ENCODE measurements at regions not wholly inside any gene's neighbourhood (a gene's known extent, or its start where the extent isn't known, plus 50 kb on each side); places are given as distances from the start of the nearest gene placed in this dataset.

DNA sequence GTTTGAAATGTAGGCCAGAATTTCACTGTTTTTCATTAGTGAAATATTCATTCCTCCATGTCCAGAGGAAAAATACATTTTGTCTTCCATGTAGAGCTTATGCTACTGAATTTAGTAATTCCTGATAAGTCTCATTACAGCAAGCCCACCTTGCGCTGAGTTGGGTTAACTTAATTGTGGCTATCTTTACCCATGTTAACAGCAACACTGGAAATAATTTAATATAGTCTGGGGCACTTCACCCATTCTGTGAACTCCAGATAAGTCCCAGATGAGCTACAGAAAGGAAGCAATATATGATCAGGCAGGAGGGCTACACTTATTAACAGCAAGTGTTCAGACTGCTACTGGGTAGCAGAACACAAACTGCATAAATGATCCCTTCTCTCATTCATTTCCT is 270.1 kb upstream of the CNTN4 start:
- DNase-seq: no peak

DNA sequence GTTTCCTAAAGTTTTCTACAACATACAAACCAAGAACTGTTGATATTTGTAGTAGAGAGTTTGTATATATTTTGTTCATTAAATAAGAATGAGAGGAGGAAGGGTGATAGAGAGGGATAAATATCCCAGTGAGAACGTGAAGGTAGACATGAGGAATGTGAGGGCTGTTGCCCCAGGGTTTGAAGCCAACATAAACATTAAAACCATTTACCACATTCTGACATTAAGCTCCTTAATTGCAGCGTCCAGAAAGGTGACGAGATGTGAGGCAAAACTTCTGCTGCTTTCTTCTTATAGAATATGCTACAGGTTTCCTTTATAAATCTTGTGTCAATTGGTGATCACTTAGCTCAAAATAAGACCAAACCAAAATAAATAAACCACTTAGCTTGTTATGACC is 267.8 kb upstream of the CNTN4 start:
- DNase-seq: no peak

- DNase-seq: no peak
Measured at GRCh38 chr3:1832395-1832794, 266.3 kb upstream of the CNTN4 start.

DNA sequence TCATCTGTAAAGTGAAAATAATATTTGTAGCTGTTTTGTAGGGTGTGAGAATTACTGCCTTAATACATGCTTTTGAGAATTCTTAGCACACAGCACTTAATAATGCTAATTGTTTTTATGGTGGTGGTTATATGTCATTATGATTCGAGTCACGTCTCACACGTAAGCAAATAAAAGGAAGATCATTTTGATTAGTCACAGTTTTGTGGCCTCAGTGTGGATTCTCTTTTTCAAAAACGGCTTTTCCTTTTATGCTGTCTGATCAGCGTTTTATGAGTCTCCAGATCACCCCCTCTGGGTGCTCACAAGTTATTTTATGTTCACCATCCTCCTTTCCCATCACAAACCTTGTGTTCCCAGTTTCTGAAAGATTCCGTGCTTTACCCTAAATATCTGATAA is 255.6 kb upstream of the CNTN4 start:
- no peak for DNase-seq

- DNase-seq: no peak
Measured at GRCh38 chr3:1847571-1847970, 251.1 kb upstream of the CNTN4 start.

GRCh38 chr3:1848935-1849334 is 249.7 kb upstream of the CNTN4 start:
- no peak for DNase-seq

DNA sequence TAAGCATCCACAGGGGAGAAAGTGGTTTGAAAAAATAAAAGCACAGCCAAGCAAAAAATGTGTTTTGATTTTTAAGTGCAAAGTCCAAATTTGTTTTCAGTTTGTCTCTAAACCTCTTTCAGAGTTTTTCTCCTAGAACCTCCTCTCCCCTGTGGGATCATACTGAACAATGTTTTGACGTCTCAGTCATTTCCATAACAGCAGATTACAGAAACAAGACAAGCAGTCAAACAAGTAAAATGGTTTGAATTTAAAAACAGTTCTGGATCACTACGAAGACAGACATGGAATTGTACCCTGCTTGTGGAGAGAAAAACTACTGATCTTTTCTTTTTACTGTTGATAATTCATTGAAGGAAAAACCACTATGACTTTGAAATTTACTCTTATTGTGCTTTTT is 245.7 kb upstream of the CNTN4 start:
- no peak for DNase-seq

DNA sequence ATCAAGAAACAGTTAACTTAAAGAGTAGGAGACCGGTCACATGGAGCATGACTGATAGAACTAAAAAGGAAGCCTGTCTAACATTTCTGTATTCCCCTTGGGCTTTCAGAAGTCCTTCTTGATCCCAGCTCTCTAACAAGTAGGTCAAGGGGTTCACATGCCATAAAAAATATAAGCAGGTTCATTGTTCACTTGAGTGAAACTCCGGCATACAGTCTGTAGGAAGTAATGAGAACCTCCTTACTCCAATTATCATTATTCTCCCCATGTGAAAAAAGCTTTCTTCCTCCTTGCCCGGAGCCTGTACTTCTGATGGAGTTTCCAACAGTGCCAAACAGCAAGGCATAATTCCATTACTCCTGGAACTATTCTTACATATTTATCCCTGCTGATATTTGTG is 242.8 kb upstream of the CNTN4 start:
- no peak for DNase-seq

GRCh38 chr3:1870738-1871137 is 227.9 kb upstream of the CNTN4 start:
- no peak for DNase-seq

GRCh38 chr3:1883534-1883933 is 215.1 kb upstream of the CNTN4 start:
- DNase-seq: no peak

GRCh38 chr3:1892459-1892858 is 206.2 kb upstream of the CNTN4 start:
- DNase-seq: no peak

GRCh38 chr3:1902416-1902815 is 196.2 kb upstream of the CNTN4 start:
- no peak for DNase-seq

- DNase-seq: no peak
Measured at GRCh38 chr3:1903111-1903510, 195.6 kb upstream of the CNTN4 start.

DNA sequence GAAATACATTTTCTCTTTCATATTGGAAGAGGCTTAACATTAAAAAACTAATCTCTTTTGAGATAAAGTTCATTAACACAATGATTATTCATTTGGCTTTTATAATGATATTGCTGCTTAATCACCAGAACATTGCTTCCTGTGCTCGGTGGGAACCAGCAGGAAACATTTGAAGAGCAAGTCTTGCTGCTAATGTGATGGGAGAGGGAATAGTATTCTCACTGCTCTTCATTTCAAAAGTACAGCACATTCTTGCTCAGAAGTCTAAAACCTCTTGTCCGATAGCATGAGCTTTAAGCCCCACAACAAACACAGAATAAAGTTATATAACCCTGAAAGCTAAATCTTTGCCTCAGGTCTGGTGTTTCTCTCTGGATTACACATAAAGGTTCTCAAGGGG is 190.8 kb upstream of the CNTN4 start:
- DNase-seq: no peak

DNA sequence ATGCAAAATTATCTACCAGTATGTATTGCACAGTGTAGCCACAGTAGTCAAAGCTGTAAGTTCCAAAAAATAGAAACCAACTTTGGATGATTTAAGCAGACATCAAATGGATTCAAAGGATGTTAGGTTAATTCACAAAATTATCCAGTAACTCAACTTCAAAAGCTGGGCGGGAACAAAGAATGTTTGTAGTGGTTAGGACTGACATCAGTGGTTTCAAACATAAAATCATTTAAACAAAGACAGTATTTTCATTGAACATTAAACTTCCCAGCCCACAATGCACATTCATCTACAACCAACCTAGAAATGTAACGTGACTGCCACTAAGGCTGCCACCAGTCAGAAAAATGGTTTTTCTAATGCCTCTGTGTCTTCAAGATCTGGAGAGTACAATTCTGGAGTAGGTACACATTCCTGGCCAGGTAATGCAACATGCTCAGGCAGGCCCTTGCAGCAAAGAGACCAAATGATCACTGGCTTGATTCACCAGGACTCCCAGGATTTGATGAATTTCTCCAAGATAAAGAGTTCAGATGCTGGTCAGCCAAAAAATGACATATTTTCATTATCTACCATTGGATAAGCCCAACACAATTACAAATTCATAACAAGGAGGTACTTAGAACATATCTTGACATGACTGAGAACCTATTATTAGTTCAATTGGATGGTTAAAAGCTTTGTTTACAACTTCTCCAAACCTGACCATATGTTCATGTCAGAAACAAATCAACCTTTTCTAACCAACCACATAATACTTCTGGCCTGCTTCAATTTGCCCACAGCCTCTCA is 189.8 kb upstream of the CNTN4 start:
- no peak for DNase-seq

DNA sequence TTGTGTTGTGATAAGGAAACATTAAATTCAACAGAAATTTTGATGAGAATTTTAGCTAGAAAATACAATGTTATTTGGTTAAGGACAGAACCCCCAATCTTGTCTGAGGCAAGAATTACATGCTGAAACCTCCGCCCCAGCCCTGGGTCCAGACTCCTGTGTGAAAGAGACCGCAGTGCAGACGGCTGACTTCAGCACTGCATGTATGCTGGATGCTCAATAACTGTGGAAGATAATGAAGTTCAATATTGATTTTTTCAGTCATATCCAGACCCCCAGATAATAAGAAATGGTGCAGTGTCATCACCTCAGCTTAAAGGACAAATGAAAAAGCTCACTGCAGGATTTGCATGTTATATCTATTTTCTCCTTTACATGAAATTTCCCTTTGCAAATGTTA is 188.3 kb upstream of the CNTN4 start:
- DNase-seq: no peak

DNA sequence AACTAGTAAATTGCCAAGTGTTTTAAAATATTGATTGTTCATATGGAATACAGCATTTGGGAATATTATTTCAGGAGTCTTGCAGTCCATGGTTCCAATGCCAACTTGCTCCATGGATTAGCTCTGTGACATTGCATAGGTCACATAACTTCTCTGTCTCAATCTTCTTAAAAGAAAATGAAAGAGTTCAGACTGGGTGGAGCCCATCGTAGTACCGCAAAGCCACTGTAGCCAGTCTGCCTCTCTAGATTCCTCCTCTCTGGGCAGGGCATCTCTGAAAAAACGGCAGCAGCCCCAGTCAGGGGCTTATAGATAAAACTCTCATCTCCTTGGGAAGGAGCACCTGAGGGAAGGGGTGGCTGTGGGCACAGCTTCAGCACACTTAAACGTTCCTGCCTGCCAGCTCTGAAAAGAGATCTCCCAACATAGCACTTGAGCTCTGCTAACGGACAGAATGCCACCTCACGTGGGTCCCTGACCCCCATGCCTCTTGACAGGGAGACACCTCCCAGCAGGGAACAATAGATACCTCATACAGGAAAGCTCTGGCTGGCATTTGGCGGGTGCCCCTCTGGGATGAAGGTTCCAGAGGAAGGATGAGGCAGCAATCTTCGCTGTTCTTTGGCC is 168.8 kb upstream of the CNTN4 start:
- no peak for DNase-seq

GRCh38 chr3:1938975-1939374 is 159.7 kb upstream of the CNTN4 start:
- DNase-seq: no peak

- DNase-seq: no peak
Measured at GRCh38 chr3:1942781-1943180, 155.9 kb upstream of the CNTN4 start.

GRCh38 chr3:1943395-1944118 is 155.1 kb upstream of the CNTN4 start:
- DNase-seq: no peak

- DNase-seq: no peak
Measured at GRCh38 chr3:1945698-1946097, 153.0 kb upstream of the CNTN4 start.

- DNase-seq: no peak
Measured at GRCh38 chr3:1953536-1953935, 145.1 kb upstream of the CNTN4 start.

- DNase-seq: no peak
Measured at GRCh38 chr3:1954632-1955031, 144.0 kb upstream of the CNTN4 start.

GRCh38 chr3:1955170-1955569 is 143.5 kb upstream of the CNTN4 start:
- DNase-seq: no peak
